Astrocyte (in vitro differentiated cells and primary cell): ENCODE measurements at regions not wholly inside any gene's neighbourhood (a gene's known extent, or its start where the extent isn't known, plus 50 kb on each side); places are given as distances from the start of the nearest gene placed in this dataset.

Experiments used
- DNase-seq: peaks from one replicate; pipeline ENCODE4 v3.0.0-alpha.2; 2010; ENCODE audit warnings: low read depth
- FAIRE-seq: peaks from 2 replicates; lab custom pipeline; 2011; peaks lifted over from hg19 to GRCh38; lab: Jason Lieb, UNC
- H2AFZ ChIP-seq: 2 replicates; pipeline ENCODE4 v1.6.0; 2012; ENCODE audit warnings: low read depth, low read length, inconsistent platforms
- H3K27ac ChIP-seq: 2 replicates; pipeline ENCODE4 v1.5.1; 2011; ENCODE audit warnings: low read depth, low read length, inconsistent platforms
- H3K27me3 ChIP-seq: 2 replicates; pipeline ENCODE4 v1.6.0; 2011; ENCODE audit warnings: low read length, inconsistent platforms; ENCODE audit not compliant: insufficient read depth
- H3K36me3 ChIP-seq: 2 replicates; pipeline ENCODE4 v1.5.1; 2011; ENCODE audit warnings: low read length, inconsistent platforms; ENCODE audit not compliant: insufficient read depth
- H3K4me1 ChIP-seq: 2 replicates; pipeline ENCODE4 v1.5.1; 2011; ENCODE audit warnings: low read length, inconsistent platforms; ENCODE audit not compliant: insufficient read depth
- H3K4me2 ChIP-seq: 2 replicates; pipeline ENCODE4 v1.6.0; 2012; ENCODE audit warnings: low read length, inconsistent platforms
- H3K4me3 ChIP-seq: 2 replicates; pipeline ENCODE4 v1.5.1; 2011; ENCODE audit warnings: low read depth, mild to moderate bottlenecking, low read length, inconsistent platforms; ENCODE audit not compliant: insufficient read depth
- H3K79me2 ChIP-seq: 2 replicates; pipeline ENCODE4 v1.6.0; 2012; ENCODE audit warnings: mild to moderate bottlenecking, low read length, inconsistent platforms; ENCODE audit not compliant: insufficient read depth
- H3K9ac ChIP-seq: 2 replicates; pipeline ENCODE4 v1.6.0; 2012; ENCODE audit warnings: mild to moderate bottlenecking, low read length, inconsistent platforms
- H3K9me3 ChIP-seq: 2 replicates; pipeline ENCODE4 v1.5.1; 2012; ENCODE audit warnings: low read depth, mild to moderate bottlenecking, low read length, inconsistent platforms; ENCODE audit not compliant: insufficient read depth
- H4K20me1 ChIP-seq: 2 replicates; pipeline ENCODE4 v1.6.0; 2012; ENCODE audit warnings: low read length, inconsistent platforms; ENCODE audit not compliant: insufficient read depth
- H3K27ac Mint-ChIP-seq: one replicate; pipeline ENCODE4 v1.8.0; 2021; ENCODE audit warnings: mild to moderate bottlenecking, mixed read lengths; ENCODE audit not compliant: unreplicated experiment
- H3K27me3 Mint-ChIP-seq: one replicate; pipeline ENCODE4 v1.8.0; 2021; ENCODE audit warnings: low read depth, mixed read lengths; ENCODE audit not compliant: unreplicated experiment
- H3K36me3 Mint-ChIP-seq: one replicate; pipeline ENCODE4 v1.8.0; 2021; ENCODE audit warnings: low read depth, mixed read lengths; ENCODE audit not compliant: unreplicated experiment
- H3K4me1 Mint-ChIP-seq: one replicate; pipeline ENCODE4 v1.8.0; 2021; ENCODE audit warnings: low read depth, mixed read lengths; ENCODE audit not compliant: unreplicated experiment
- H3K4me3 Mint-ChIP-seq: one replicate; pipeline ENCODE4 v1.8.0; 2021; ENCODE audit warnings: mild to moderate bottlenecking, moderate library complexity, mixed read lengths; ENCODE audit not compliant: unreplicated experiment
- H3K9me3 Mint-ChIP-seq: one replicate; pipeline ENCODE4 v1.8.0; 2021; ENCODE audit warnings: mild to moderate bottlenecking, mixed read lengths; ENCODE audit not compliant: unreplicated experiment
- CTCF ChIP-seq: IDR thresholded peaks from 2 replicates; pipeline ENCODE4 v1.5.1; 2011; ENCODE audit warnings: low read depth, mild to moderate bottlenecking, inconsistent platforms, low read length, moderate library complexity; ENCODE audit not compliant: insufficient read depth
- EZH2 ChIP-seq: IDR thresholded peaks from 2 replicates; pipeline ENCODE4 v1.6.1; 2012; ENCODE audit warnings: mild to moderate bottlenecking, low read length, inconsistent platforms; ENCODE audit not compliant: insufficient read depth

DNA sequence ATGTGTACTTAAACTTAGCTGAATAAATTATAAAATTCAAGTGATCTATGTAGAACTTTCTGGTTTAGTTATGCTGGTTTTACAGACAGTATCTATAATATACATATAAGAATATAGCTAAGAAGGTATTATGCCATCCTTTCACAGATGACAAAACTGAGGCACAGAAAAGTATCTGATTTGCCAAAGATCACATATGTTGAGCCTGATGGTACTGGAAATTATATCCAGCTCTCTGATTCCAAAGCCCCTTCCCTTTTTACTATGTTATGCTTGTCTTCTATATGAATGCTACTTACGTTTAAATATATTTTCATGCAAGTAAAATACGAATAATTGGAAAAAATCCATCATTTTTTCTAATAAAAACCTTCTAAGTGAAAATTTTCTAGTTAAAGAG, 1631.3 kb downstream of the DPP10 start:
- H3K9me3 Mint-ChIP-seq: no peaks in the 10 kb centered on the region
- Histone ChIP-seq H3K27me3 (no peaks in the 10 kb centered on the region), H3K4me3 (no peak overlapping the region), H3K4me2 (no peak overlapping the region), H2AFZ (no peak overlapping the region), H3K27ac (no peak overlapping the region), H3K9ac (no peak overlapping the region), H3K79me2 (no peaks in the 10 kb centered on the region), H3K9me3 (no peaks in the 10 kb centered on the region), H3K36me3 (no peaks in the 10 kb centered on the region), H3K4me1 (no peaks in the 10 kb centered on the region), H4K20me1 (no peaks in the 10 kb centered on the region)
- H3K4me3 Mint-ChIP-seq: no peak overlapping the region
- DNase-seq (no peak), FAIRE-seq (no peak)
- no peaks in the 10 kb centered on the region for H3K27me3 Mint-ChIP-seq
- TF ChIP-seq EZH2 (no peak), CTCF (no peak)
- no peaks in the 10 kb centered on the region for H3K4me1 Mint-ChIP-seq
- no peak overlapping the region for H3K27ac Mint-ChIP-seq
- no peaks in the 10 kb centered on the region for H3K36me3 Mint-ChIP-seq

DNA sequence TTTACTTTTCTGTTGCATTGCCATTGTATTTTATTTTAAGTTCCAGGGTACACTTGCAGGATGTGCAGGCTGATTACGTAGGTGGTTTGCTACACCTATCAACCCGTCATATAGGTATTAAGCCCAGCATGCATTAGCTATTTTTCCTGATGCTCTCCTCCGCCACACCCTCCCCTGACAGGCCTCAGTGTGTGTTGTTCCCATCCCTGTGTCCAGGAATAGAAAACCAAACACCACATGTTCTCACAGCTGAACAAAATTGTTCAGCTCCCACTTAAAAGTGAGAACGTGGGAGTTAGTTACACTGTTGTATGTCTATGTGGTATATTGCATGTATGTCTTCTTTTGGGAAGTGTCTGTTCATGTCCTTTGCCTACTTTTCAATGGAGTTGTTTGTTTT, 1631.7 kb downstream of the DPP10 start:
- Mint-ChIP-seq H3K27ac (no peak overlapping the region), H3K36me3 (no peaks in the 10 kb centered on the region), H3K9me3 (no peaks in the 10 kb centered on the region), H3K4me1 (no peaks in the 10 kb centered on the region), H3K4me3 (no peak overlapping the region), H3K27me3 (no peaks in the 10 kb centered on the region)
- DNase-seq: no peak
- Histone ChIP-seq H3K9ac (no peak overlapping the region), H2AFZ (no peak overlapping the region), H3K9me3 (no peaks in the 10 kb centered on the region), H3K4me1 (no peaks in the 10 kb centered on the region), H3K4me2 (no peak overlapping the region), H4K20me1 (no peaks in the 10 kb centered on the region), H3K36me3 (no peaks in the 10 kb centered on the region), H3K4me3 (no peak overlapping the region), H3K27me3 (no peaks in the 10 kb centered on the region), H3K79me2 (no peaks in the 10 kb centered on the region), H3K27ac (no peak overlapping the region)
- TF ChIP-seq EZH2 (no peak), CTCF (no peak)
- no peak for FAIRE-seq

- H3K9me3 ChIP-seq: no peaks in the 10 kb centered on the region
- no peak for DNase-seq
- no peak overlapping the region for H2AFZ ChIP-seq
- TF ChIP-seq CTCF (no peak), EZH2 (no peak)
- H3K27ac ChIP-seq: no peak overlapping the region
- H3K4me1 ChIP-seq: no peaks in the 10 kb centered on the region
- H3K4me3 ChIP-seq: no peak overlapping the region
- H3K79me2 ChIP-seq: no peaks in the 10 kb centered on the region
- FAIRE-seq: no peak
- Mint-ChIP-seq H3K4me1 (peaks cover 7% of the 10 kb centered on the region), H3K27me3 (no peaks in the 10 kb centered on the region), H3K4me3 (no peak overlapping the region), H3K9me3 (no peaks in the 10 kb centered on the region), H3K36me3 (no peaks in the 10 kb centered on the region), H3K27ac (no peak overlapping the region)
- H4K20me1 ChIP-seq: no peaks in the 10 kb centered on the region
- H3K36me3 ChIP-seq: no peaks in the 10 kb centered on the region
- no peaks in the 10 kb centered on the region for H3K27me3 ChIP-seq
- no peak overlapping the region for H3K9ac ChIP-seq
- H3K4me2 ChIP-seq: no peak overlapping the region
These were observed 1645.8 kb downstream of the DPP10 start for GRCh38 chr2:116088236-116088635.
